Iris pigment epithelial cell (primary cell): ENCODE measurements at regions not wholly inside any gene's neighbourhood (a gene's known extent, or its start where the extent isn't known, plus 50 kb on each side); places are given as distances from the start of the nearest gene placed in this dataset.
A peak's percentile ranks its signal among the peaks of the same experiment; 100 is the strongest.

Experiments used
- DNase-seq: peaks from one replicate; pipeline ENCODE4 v3.0.0-alpha.2; 2011; ENCODE audit warnings: low read depth

- no peak for DNase-seq
Observed at GRCh38 chr17:63341276-63341675, 104.8 kb downstream of the CYB561 start.

- DNase-seq, result no peak
Observed at GRCh38 chr17:63344383-63344782, 101.7 kb downstream of the CYB561 start.

DNA sequence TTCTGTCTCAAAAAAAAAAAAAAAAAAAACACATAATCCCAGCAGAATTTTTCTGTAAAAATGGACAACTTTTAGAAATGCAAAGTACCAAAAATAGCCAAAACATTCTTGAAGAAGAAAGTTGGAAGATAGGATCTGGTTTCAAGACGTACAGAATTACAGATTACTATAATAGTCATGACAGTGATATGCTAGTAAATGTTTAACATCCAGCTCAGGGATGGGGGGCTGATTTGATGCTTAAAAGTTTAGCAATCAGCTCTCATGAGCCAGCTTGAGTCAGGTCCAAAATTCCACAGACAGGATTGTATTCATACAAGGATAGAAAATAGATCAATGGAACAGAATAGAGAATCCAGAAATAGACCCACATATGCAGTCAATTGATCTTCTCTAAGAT, 100.5 kb downstream of the CYB561 start:
- DNase-seq, result peak; percentile 44

GRCh38 chr17:63347475-63347874, 98.6 kb downstream of the CYB561 start:
- no peak for DNase-seq

GRCh38 chr17:63349478-63350000, 96.6 kb downstream of the CYB561 start:
- DNase-seq, result peak; percentile 11

DNA sequence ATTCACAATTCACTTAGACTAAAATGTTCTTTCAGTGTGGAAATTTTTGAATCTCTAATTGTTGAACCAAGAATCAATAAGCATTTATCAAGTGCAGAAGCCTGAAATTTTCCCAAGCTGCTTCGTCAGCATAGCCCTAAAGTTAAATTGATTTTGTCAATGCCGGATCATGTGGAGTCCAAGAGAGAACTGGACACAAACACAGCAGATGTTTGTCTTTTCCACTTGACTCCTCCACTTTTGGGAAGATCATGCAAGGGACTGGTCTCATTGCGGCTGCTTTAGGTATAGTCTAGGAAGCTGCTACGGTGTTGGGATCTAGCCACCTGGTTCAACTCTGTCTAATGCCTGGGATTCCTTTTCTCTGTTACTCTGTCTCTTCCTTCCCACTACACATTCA, 95.7 kb downstream of the CYB561 start:
- no peak for DNase-seq

- DNase-seq, result peak; percentile 26
Observed at GRCh38 chr17:63354256-63354655, 91.8 kb downstream of the CYB561 start.

DNA sequence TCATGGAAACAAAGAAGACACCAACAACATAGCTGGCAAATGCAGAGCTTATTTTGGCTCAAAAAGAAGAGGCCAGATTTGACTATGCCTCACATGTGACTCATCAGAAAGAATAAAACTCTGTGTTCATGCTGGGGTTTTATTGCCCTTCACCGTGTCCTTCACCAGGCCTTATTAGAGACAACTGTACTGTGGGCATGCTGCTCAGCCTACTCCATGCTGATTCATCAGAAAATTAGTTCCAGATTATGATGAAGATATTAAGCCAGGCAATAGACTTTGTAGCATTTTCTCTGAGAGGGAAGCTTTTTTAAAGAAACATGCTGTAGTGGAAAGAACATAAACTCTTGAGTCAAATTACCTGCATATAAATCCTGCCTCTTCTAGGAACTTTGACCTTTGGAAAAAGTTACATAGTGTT, 89.8 kb downstream of the CYB561 start:
- DNase-seq, result peak; percentile 86

GRCh38 chr17:63358111-63358839, 87.8 kb downstream of the CYB561 start:
- peak; percentile 93 for DNase-seq

DNA sequence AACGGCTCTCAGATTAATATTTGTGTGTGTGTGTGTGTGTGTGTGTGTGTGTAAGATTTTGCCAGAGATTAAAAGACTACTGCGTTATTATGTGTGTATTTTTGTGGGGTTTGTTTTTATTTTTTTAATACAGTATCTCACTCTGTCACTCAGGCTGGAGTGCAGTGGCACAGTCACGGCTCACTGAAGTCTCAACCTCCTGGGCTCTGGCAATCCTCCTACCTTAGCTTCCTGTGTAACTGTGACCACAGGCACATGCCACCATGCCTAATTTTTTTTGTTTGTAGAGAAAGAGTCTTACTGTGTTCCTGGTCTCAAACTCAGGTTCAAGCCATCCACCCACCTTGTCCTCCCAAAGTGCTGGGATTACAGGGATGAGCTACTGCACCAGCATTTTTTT, 87.2 kb downstream of the CYB561 start:
- DNase-seq, result no peak

- DNase-seq, result no peak
Observed at GRCh38 chr17:63361182-63361581, 84.9 kb downstream of the CYB561 start.

DNA sequence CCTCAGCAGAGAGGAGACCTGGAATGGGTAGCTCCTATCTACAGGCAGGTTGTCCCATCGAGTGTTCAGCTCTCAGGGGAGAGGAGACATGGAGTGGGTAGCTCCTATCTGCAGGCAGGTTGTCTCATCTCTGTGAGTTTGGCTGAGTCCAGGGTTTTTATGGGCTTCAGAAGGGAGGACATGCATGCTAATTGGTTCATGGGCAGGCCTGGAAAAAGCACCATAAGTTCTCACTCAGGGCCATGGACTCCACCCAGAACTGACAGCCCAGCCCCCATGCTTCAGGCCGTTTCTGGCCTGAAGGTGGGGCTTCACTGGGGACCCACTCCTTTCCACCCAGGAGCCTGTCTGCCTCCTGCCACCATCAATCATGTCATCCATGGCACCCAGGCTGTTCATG, 84.0 kb downstream of the CYB561 start:
- DNase-seq, result no peak

DNA sequence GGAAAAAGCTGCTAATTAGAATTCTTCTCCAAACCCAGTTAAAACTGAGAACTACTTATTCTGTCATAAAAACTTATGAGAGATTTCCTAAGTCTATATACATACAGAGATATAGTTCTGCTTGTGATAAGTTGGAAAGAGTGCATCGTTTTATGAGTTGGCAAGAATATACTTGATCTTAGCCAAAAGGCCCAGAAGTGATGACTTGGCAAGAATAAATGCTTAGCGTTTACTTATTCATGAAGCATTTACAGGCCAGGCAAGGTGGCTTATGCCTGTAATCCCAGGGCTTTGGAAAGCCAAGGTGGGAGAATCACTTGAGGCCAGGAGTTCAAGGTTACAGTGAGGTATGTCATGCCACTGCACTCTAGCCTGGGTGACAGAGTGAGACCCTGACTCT, 81.7 kb downstream of the CYB561 start:
- peak; percentile 64 for DNase-seq

- DNase-seq, result no peak
Observed at GRCh38 chr17:63364944-63365343, 81.2 kb downstream of the CYB561 start.

DNA sequence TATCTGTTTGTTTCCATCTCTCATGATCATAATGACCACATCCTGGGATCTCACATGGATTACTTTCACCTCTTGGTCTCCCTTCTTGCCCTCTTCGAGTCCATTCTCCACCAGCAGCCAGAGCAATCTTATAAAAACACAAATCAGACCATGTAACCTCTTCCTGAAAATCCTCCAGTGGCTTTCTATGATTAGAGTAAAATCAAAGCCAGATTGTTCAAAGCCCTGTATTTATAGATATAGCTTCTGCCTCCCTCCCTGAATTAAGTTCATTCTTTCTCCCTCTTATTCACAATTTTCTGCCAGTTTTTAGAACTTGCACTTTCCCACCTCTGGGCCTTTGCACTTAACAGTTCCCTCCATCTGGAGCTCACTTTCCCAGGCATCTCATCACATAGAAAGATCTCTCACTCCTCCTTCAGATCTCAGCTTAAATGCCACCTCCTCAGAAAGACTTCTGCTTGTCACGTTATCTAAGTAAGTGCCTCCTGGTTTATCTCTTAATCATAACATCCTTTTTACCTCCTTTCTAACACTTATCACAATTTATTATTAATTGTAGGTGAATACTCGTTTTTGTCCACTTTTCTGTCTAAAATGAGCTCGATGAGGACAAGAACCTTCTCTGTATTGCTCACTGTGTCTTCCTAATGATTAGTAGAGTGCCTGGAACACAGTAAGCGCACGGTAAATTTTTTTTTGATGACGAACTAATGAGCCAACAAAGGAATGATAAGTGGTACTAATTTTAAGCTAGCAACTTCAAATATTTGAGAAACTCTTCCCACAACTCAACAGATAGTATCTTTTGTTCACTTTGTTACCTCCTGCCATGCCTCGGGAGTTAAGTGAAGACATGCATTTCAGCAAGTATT, 80.5 kb downstream of the CYB561 start:
- no peak for DNase-seq

DNA sequence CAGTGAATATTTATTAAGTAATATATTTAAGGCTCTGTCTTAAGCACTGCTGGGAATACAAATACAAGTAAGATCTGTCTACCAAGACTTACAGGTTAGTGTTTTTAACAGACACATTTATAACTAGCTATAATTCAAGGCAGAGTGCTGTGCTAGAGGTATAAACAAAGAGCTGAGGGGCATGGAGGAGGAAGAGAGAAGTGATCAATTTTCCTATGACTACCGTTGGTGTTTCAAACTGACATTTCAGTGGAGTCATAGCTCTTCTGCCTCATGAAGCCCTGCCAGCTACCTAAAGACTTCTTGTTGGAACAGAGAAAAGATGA, 79.9 kb downstream of the CYB561 start:
- DNase-seq, result no peak

GRCh38 chr17:63369233-63369632, 76.9 kb downstream of the CYB561 start:
- peak; percentile 34 for DNase-seq

GRCh38 chr17:63370696-63371095, 75.4 kb downstream of the CYB561 start:
- no peak for DNase-seq

GRCh38 chr17:63376949-63377348, 69.2 kb downstream of the CYB561 start:
- DNase-seq, result no peak

DNA sequence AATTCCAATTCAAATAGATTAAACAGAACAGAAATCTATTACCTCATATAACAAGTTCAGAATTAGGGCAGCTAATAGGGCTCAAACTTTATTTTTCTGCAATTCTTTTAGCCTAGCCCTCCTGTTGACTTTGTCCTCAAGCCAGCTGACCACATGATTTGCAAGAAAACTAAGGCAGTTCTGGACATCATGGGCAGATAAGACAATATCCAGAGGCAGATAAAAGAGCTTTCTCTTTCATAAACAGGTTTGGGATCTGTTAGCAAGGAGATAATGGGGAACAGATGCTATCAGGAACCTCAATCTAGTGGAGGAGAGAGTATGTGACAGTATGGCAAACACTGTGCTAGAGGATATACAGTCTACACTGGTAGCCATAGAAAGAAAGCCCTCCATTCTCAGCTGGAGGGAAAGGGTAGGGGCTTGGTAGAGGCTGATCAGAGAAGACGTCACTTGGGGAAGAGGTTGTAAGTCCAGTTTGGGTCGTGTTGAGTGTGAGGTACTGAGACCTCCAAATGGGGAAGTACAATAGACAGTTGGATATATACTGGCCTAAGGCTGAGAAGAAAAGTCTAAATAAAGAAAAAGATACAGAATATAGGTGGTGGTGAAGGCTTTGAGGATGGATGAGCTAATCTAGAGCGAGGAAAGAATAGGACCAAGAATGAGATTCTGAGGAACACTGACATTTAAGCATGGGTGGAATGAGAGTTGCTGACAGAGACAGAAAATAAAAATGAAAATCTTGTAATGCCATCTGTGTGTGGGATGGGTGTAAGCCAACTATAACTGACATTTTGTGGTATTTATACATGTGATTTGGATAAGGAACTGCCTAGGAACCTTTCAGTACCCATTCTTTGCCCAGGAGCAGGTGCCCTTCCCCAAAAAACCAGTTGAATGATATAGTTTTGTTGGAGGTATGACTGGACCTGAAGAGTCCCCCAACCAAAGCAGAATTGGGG, 67.4 kb downstream of the CYB561 start:
- DNase-seq, result peak; percentile 34

GRCh38 chr17:63379636-63380035, 66.5 kb downstream of the CYB561 start:
- DNase-seq, result no peak

- no peak for DNase-seq
Observed at GRCh38 chr17:63381101-63381729, 64.9 kb downstream of the CYB561 start.
